HFFc6 (cell line): ENCODE measurements at regions not wholly inside any gene's neighbourhood (a gene's known extent, or its start where the extent isn't known, plus 50 kb on each side); places are given as distances from the start of the nearest gene placed in this dataset.

Source experiments
- DNase-seq: peaks from one replicate; pipeline ENCODE4 v3.0.0-alpha.2; 2018
- H3K27ac Mint-ChIP-seq: 2 replicates; pipeline ENCODE4 v1.8.0; 2020; ENCODE audit warnings: mild to moderate bottlenecking, mixed read lengths
- H3K27me3 Mint-ChIP-seq: 2 replicates; pipeline ENCODE4 v1.8.0; 2021; ENCODE audit warnings: mild to moderate bottlenecking, moderate library complexity, mixed read lengths; ENCODE audit not compliant: insufficient read depth
- H3K36me3 Mint-ChIP-seq: 2 replicates; pipeline ENCODE4 v1.8.0; 2021; ENCODE audit warnings: low read depth, mixed read lengths
- H3K4me1 Mint-ChIP-seq: 2 replicates; pipeline ENCODE4 v1.8.0; 2020; ENCODE audit warnings: low read depth, mixed read lengths
- H3K4me3 Mint-ChIP-seq: 2 replicates; pipeline ENCODE4 v1.8.0; 2020; ENCODE audit warnings: mild to moderate bottlenecking, moderate library complexity, mixed read lengths
- H3K9me3 Mint-ChIP-seq: 2 replicates; pipeline ENCODE4 v1.8.0; 2020; ENCODE audit warnings: mild to moderate bottlenecking, mixed read lengths
- TF ChIP-seq, protein P1 (sequence below): fragments of 200-600 bp; sonication (generic); IDR thresholded peaks from 2 replicates; pipeline ENCODE4 v1.5.0; 2021; ENCODE audit warnings: antibody characterized with exemption, mild to moderate bottlenecking

DNA sequence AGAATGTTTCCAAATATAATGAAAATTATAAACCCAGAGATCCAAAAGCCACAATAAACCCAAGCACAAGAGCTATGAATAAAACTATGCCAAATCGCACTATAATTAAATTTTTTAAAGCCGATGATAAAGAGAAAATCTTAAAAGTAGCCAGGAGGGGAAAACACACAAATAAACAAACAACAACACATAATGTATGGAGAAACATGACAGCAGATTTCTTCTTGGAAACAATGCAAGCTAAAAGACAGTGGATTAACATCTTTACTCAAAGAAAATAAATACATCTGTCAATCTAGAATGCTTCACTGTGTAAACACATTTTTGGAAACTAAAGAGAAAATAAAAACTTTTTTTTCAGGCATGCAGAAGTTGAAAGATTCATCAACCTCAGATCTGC, 53.0 kb upstream of the SMOX start:
- no peak overlapping the region for H3K27ac Mint-ChIP-seq
- TF ChIP-seq, protein P1, sequence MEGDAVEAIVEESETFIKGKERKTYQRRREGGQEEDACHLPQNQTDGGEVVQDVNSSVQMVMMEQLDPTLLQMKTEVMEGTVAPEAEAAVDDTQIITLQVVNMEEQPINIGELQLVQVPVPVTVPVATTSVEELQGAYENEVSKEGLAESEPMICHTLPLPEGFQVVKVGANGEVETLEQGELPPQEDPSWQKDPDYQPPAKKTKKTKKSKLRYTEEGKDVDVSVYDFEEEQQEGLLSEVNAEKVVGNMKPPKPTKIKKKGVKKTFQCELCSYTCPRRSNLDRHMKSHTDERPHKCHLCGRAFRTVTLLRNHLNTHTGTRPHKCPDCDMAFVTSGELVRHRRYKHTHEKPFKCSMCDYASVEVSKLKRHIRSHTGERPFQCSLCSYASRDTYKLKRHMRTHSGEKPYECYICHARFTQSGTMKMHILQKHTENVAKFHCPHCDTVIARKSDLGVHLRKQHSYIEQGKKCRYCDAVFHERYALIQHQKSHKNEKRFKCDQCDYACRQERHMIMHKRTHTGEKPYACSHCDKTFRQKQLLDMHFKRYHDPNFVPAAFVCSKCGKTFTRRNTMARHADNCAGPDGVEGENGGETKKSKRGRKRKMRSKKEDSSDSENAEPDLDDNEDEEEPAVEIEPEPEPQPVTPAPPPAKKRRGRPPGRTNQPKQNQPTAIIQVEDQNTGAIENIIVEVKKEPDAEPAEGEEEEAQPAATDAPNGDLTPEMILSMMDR: no peak
- peaks cover 29% of the 10 kb centered on the region for H3K4me1 Mint-ChIP-seq
- peaks cover 15% of the 10 kb centered on the region for H3K36me3 Mint-ChIP-seq
- H3K4me3 Mint-ChIP-seq: no peak overlapping the region
- no peak for DNase-seq
- peaks cover 3% of the 10 kb centered on the region; the same call in 1 of the 2 replicates for H3K27me3 Mint-ChIP-seq
- H3K9me3 Mint-ChIP-seq: peaks cover 15% of the 10 kb centered on the region

DNA sequence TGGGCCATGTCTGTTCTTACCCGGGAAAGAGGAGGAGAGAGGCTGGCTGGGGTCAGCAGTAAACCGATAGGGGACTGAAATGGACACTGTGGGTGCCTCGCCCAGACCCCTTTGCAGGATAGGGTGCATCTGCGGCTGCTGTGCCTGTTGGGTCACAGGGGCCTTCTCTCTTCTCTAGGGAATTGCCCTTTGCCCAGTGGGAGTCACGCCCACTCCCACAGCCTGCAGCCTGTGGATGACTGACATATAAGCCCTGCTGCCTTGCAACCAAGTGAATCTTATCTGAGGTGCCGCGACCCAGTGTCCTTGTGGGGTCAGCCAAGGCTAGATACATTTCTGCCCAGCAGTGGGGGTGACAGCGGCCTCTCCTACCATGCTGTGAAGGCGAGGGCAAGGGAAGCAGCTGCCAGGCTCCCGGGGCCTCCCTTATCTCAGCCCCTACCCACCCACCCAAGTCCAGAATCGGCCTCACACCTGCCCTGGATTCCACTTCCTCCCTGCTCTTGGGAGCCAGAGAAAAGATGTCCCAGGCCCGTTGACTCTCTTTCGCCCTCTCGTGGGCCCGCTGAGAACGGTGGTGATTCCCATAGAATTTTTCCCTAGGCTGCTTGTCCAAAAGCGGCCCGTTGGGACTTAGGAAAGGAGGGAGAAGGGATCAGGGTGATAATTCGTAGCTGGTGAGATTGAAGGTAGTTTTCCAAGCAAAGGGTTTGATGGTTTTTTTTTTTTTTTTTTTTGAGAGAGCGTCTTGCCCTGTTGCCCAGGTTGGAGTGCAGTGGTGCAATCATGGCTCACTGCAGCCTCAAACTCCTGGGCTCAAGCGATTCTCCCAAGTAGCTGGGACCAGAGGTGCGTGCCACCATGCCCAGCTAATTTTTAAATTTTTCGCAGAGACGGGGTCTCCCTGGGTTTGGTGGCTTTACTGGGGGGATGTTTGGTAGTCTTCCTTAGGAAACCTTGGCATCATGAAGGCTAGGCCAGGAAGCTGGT, 56.8 kb upstream of the SMOX start:
- Mint-ChIP-seq H3K9me3 (peaks cover 15% of the 10 kb centered on the region), H3K4me1 (peaks cover 34% of the 10 kb centered on the region), H3K27me3 (no peaks in the 10 kb centered on the region; the same call in 1 of the 2 replicates), H3K27ac (peak overlapping the region; percentile 99), H3K36me3 (peaks cover 15% of the 10 kb centered on the region), H3K4me3 (peak overlapping the region; percentile 72)
- TF ChIP-seq, protein P1: peak; percentile 83
- peak; percentile 43 for DNase-seq

DNA sequence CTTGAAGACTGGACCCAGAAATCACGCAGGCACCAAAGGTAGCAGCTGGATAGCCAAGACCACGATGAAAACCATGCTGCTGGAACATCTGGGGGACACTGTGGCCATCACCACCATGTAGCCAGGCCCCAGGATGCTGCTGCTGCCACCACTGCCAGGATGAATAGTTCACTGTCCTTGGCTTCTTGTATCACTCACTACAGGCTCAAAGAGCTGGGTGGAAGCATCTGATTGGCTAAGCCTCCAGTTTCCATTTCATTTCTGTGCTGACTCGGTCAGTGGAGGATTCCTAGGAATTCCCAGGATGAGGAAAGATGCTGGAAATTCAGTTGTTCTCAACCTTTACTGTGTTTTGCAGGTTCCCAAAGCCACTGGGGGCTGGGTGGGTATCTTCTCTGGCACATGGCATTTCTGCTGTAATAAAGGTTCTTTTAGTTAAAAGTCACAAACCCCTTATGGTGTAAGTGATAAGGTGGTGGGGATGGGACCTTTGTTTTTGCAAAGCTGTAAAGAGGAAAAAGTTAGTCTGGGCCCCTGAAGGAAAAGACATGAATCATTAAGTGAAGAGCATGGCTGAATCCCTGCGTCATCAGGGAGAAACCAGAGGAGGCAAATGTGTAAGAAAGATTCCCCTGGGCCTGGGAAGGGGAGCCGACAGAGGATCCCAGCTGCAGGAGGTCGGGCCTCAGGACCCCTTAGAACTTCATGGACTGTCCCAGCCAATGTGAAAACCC, 57.7 kb upstream of the SMOX start:
- Mint-ChIP-seq H3K36me3 (peaks cover 15% of the 10 kb centered on the region), H3K4me1 (peaks cover 34% of the 10 kb centered on the region), H3K4me3 (peak overlapping the region; percentile 72), H3K9me3 (peaks cover 15% of the 10 kb centered on the region), H3K27me3 (no peaks in the 10 kb centered on the region; the same call in 1 of the 2 replicates), H3K27ac (peak overlapping the region; percentile 99)
- TF ChIP-seq, protein P1: no peak; the same call in 1 of the 2 replicates
- DNase-seq: peak; percentile 77

DNA sequence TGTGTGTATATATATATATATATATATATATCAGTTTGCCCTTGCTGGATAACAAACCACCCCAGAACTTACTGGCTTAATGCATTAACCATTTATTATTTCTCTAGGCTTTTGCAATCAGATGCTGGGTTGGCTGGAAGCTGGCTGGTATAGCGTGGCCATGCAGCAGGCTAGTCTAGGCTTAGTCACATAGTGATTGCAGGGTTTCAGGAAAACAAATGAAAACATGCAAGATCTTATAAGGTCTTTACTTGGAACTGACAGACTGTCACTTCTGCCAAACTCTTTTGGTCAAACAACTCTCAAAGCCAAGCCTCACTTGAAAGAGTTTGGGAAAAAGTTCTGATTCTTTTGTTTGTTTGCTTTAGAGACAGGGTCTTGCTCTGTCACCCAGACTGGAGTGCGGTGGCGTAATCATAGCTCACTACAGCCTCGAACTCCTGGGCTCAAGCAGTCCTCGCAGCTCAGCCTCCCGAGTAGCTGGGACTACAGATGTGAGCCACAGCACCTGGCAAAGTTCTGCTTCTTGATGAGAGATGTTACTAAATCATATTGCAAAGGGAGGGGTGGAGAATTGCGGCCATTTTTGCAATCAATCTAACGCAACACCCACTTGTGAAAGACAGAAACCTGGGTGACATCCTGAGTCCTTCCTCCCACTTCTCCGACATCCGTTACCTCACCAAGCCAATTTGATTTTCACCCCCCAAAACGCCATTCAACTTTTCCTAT, 58.7 kb upstream of the SMOX start:
- H3K36me3 Mint-ChIP-seq: peaks cover 5% of the 10 kb centered on the region
- DNase-seq: no peak
- peak overlapping the region; percentile 99 for H3K27ac Mint-ChIP-seq
- H3K27me3 Mint-ChIP-seq: no peaks in the 10 kb centered on the region; the same call in 1 of the 2 replicates
- peak overlapping the region; percentile 72; the same call in 1 of the 2 replicates for H3K4me3 Mint-ChIP-seq
- peaks cover 44% of the 10 kb centered on the region for H3K4me1 Mint-ChIP-seq
- peaks cover 5% of the 10 kb centered on the region for H3K9me3 Mint-ChIP-seq
- TF ChIP-seq, protein P1: no peak

DNA sequence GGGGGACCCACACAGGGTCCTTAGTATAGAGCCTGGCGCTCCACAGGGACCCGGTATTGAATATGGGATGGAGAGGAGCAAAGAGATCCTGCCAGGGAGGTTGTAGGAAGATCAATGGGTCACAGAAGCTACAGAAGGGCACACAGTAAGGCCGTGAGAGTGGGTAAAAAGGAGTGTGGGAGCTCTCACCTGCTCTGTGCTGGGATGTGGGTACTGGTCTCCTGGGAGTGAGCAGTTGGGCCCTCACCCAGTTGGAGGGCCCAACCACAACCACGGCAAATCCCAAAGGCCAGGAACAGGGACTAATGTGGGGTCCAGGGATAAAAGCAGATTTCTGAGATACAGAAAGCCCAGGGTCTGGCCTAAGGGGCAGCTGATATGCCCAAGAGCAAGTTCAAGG, 59.9 kb upstream of the SMOX start:
- Mint-ChIP-seq H3K4me1 (peaks cover 55% of the 10 kb centered on the region), H3K27ac (peak overlapping the region; percentile 45; the same call in 1 of the 2 replicates), H3K27me3 (no peaks in the 10 kb centered on the region; the same call in 1 of the 2 replicates)

More for the DNA sequence above, 59.9 kb upstream of the SMOX start:
- H3K36me3 Mint-ChIP-seq: no peaks in the 10 kb centered on the region
- H3K4me3 Mint-ChIP-seq: no peak overlapping the region
- no peaks in the 10 kb centered on the region for H3K9me3 Mint-ChIP-seq
- TF ChIP-seq, protein P1: no peak
- DNase-seq: no peak
